Right atrium auricular region (tissue), 2 donors: ENCODE measurements at regions not wholly inside any gene's neighbourhood (a gene's known extent, or its start where the extent isn't known, plus 50 kb on each side); places are given as distances from the start of the nearest gene placed in this dataset.

Source experiments
- DNase-seq: peaks from one replicate; pipeline ENCODE4 v3.0.0-alpha.2; 2019; ENCODE audit warnings: low spot score
- H3K27ac ChIP-seq, 2 donors: fragments of 200-600 bp; sonication (generic); 1 replicate in 1 of 2; 2 replicates in 1 of 2; pipeline ENCODE4 v1.5.1; 2016 to 2019
- H3K27me3 ChIP-seq, 2 donors: fragments of 200-600 bp; sonication (generic); one replicate each; pipeline versions ENCODE4 v1.5.1 to v1.6.0; 2017 to 2019
- H3K36me3 ChIP-seq: fragments of 200-600 bp; sonication (generic); one replicate; pipeline ENCODE4 v1.5.1; 2016
- H3K4me1 ChIP-seq, 2 donors: fragments of 200-600 bp; sonication (generic); one replicate each; pipeline versions ENCODE4 v1.5.1 to v1.6.0; 2017 to 2019
- H3K4me3 ChIP-seq, 2 donors: fragments of 200-600 bp; sonication (generic); 1 replicate in 1 of 2; 2 replicates in 1 of 2; pipeline ENCODE4 v1.5.1; 2017 to 2019; ENCODE audit warnings: mild to moderate bottlenecking in 1 of 2, moderate library complexity in 1 of 2
- H3K9me3 ChIP-seq, 2 donors: fragments of 200-600 bp; sonication (generic); one replicate each; pipeline ENCODE4 v1.5.1; 2019
- TF ChIP-seq, protein P1 (sequence below), 2 donors: fragments of 200-600 bp; sonication (generic); IDR thresholded peaks; one replicate each; pipeline ENCODE4 v1.5.1; 2019; ENCODE audit warnings: antibody characterized with exemption in 2 of 2

DNA sequence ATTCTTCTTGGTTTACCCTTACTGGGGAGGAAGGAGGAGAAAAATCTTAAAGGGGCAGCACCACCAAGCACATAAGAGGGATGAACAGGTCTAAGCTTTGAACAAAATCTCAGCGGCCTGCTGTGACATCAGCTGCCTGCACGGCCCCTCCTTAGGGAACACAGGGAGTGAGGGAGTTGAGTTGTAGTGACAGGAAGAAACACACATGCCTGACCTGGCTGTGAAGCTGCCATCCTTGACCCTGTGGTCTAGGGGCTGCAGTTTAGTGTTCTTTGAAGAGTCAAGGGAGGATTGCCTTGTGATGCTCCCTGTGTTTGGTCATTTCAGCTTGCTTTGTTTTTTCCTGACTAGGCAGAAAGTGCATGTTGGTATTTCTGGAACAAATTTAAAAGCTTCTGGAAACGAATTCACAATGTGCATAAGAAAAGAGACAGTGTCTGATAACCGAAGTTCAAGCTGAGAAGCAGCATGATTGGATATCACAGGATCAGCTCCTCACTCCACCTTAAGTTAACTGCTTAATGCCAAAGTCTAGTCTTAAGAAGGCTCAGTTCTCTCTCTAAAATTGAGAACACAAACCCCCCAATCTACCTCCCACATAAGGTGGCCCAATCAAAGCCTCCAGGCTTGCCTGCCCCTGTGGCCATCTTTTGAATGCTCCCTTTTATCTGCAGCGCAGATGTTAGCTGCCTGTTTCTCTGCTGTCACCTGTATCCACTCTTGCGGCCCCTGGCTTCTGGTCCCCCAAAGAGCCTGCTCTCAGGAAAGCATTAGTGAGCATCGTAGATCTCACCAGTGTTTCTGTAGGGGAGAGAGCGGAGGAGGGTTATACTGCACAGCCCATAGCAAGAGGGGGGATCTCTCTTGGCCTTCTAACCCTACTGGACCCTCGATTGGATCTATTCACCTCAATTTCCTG lies 82.2 kb downstream of the SCN11A start:
- TF ChIP-seq, protein P1, sequence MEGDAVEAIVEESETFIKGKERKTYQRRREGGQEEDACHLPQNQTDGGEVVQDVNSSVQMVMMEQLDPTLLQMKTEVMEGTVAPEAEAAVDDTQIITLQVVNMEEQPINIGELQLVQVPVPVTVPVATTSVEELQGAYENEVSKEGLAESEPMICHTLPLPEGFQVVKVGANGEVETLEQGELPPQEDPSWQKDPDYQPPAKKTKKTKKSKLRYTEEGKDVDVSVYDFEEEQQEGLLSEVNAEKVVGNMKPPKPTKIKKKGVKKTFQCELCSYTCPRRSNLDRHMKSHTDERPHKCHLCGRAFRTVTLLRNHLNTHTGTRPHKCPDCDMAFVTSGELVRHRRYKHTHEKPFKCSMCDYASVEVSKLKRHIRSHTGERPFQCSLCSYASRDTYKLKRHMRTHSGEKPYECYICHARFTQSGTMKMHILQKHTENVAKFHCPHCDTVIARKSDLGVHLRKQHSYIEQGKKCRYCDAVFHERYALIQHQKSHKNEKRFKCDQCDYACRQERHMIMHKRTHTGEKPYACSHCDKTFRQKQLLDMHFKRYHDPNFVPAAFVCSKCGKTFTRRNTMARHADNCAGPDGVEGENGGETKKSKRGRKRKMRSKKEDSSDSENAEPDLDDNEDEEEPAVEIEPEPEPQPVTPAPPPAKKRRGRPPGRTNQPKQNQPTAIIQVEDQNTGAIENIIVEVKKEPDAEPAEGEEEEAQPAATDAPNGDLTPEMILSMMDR (IDR thresholded peaks at IDR 0.05), result no peak
- no peak overlapping the region for H3K27ac ChIP-seq
- no peaks in the 10 kb centered on the region for H3K9me3 ChIP-seq
- no peaks in the 10 kb centered on the region for H3K27me3 ChIP-seq
- H3K4me3 ChIP-seq, result no peak overlapping the region
- H3K36me3 ChIP-seq, result no peaks in the 10 kb centered on the region
- no peak for DNase-seq
- H3K4me1 ChIP-seq, result peaks cover 0 to 5% of the 10 kb centered on the region in 2 donors

DNA sequence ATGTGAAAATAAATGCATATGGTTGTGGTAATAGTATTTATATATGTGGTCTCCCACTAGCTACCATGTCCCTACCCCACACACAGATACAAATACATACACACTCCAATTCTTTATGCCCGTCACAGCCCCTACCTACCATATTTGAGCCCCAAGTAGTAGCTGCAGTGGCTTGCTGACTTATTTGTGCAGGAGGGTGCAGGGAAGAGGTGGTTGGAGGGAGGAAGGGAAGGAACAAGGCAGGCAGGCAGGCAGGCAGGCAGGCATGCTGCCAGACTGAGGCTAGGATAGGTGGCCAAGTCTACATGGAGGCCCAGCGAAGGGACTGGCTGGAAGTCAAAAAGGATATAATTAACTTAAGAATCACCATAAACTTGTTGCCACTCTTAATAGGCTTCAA lies 82.9 kb downstream of the SCN11A start:
- no peaks in the 10 kb centered on the region for H3K36me3 ChIP-seq
- H3K27ac ChIP-seq, result no peak overlapping the region
- TF ChIP-seq, protein P1 (IDR thresholded peaks at IDR 0.05), result no peak
- H3K4me3 ChIP-seq, result no peak overlapping the region
- no peak for DNase-seq
- H3K27me3 ChIP-seq, result no peaks in the 10 kb centered on the region
- no peaks in the 10 kb centered on the region for H3K9me3 ChIP-seq
- peaks cover 0 to 5% of the 10 kb centered on the region in 2 donors for H3K4me1 ChIP-seq

DNA sequence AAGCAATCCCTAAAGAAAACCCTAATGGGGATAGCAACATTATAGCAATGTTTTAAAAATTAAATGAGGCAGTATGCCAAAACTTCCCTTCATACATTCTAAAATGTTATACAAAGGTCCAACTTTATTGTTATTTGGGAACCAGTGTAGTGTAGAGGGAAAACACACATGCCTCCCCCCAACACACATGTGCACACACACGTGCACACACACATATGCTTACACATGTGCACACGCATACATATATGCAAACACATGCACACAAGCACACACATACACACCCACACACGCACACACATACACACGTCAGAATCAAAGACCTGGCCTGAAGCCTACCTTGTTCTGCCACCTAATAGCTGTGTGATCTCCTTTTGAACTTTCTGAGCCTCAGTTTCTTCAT lies 83.3 kb downstream of the SCN11A start:
- no peak for DNase-seq

DNA sequence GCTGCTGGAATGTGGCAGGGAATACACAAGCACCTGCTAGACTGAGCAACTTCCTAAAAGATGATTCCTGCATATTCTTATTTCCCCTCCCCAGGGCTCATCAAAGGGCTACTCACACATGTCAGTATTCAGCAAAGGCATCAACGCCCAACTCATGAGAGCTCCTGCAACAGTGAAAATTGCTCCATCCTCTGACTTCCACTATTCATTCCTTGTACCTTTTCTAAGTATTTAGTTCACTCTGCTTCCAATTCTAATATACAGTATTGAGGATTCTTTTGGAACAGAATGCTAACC lies 84.1 kb downstream of the SCN11A start:
- Histone ChIP-seq H3K4me1 (peaks cover 0 to 5% of the 10 kb centered on the region in 2 donors), H3K36me3 (no peaks in the 10 kb centered on the region), H3K9me3 (no peaks in the 10 kb centered on the region), H3K27ac (no peak overlapping the region), H3K4me3 (no peak overlapping the region), H3K27me3 (no peaks in the 10 kb centered on the region)
- DNase-seq, result no peak
- TF ChIP-seq, protein P1 (IDR thresholded peaks at IDR 0.05), result no peak

More for the DNA sequence above, 83.3 kb downstream of the SCN11A start:
- H3K27ac ChIP-seq, result no peak overlapping the region
- no peak overlapping the region for H3K4me3 ChIP-seq
- peaks cover 0 to 5% of the 10 kb centered on the region in 2 donors for H3K4me1 ChIP-seq
- TF ChIP-seq, protein P1 (IDR thresholded peaks at IDR 0.05), result no peak
- no peaks in the 10 kb centered on the region for H3K36me3 ChIP-seq
- H3K27me3 ChIP-seq, result no peaks in the 10 kb centered on the region
- H3K9me3 ChIP-seq, result no peaks in the 10 kb centered on the region

DNA sequence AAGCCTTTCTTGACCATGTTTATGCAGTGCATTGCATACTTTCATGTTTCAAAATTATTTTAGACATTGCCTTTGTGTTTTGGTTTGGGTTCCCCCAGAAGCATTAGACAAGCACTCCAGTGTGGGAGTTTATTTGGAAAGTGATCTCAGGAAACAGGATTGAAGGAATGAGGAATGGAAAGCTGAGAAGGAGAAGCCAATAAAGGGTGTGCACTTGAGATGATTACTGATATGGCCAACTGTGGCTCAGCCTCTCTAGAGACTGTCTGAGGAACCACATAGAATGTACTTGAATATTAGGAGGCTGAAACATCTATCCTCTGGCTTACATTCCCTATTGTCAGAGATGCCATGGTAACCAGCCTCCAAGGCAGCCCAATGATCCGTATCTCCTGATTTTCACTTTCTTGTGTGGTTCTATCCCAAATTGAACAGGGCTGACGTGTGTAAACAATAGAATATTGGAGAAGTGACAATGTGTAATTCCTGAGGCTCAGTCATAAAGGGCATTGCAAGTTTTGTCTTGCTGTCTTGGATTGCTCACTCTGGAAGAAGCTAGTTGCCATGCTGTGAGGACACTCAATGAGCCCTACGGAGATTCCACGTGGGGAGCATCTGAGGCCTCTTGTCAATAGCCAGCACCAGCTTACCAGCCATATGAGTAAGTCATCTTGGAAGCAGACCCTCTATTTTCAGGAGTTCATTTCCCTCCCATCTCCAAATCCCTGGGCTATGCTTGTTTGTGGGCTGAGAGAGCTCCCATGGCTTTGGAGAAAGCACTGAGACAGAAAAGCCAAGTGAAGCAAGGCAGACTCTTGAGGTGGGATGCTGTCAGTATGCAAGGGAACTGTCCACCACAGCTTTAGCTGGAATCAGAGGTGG lies 84.7 kb downstream of the SCN11A start:
- Histone ChIP-seq H3K27ac (no peak overlapping the region), H3K27me3 (no peaks in the 10 kb centered on the region), H3K9me3 (no peaks in the 10 kb centered on the region), H3K4me1 (peaks cover 0 to 5% of the 10 kb centered on the region in 2 donors), H3K36me3 (no peaks in the 10 kb centered on the region), H3K4me3 (no peak overlapping the region)
- no peak for DNase-seq
- TF ChIP-seq, protein P1 (IDR thresholded peaks at IDR 0.05), result no peak
